B cell (primary cell): ENCODE measurements at regions not wholly inside any gene's neighbourhood (a gene's known extent, or its start where the extent isn't known, plus 50 kb on each side); places are given as distances from the start of the nearest gene placed in this dataset.
A peak's percentile ranks its signal among the peaks of the same experiment; 100 is the strongest.
"Not testable (repeated sequence)": the region's sequence is repeated elsewhere in the genome, so short reads cannot be mapped to it uniquely, and the experiment has no call there.

ENCODE experiments used
- ATAC-seq: fragments of 200-7000 bp; cut with Tn5 transposase; one replicate; pipeline ENCODE4 v1.10.0; 2021; ENCODE audit warnings: low read depth, mild to moderate bottlenecking, moderate number of reproducible peaks, moderate library complexity
- CTCF ChIA-PET: fragments of 350-600 bp; sonication (Branson Sonifier 250); formaldehyde crosslinking; loops from one replicate; lab custom pipeline; 2021; ENCODE audit warnings: antibody characterized with exemption, inconsistent platforms; lab: Charles Lee
- POLR2A ChIA-PET: fragments of 350-600 bp; sonication (Branson Sonifier 250); formaldehyde crosslinking; loops from one replicate; lab custom pipeline; 2021; ENCODE audit warnings: antibody characterized with exemption; lab: Charles Lee
- DNase-seq: peaks from one replicate; pipeline ENCODE4 v3.0.0; 2013
- H2AFZ ChIP-seq: 2 replicates; pipeline ENCODE4 v1.6.1; 2012; ENCODE audit warnings: mild to moderate bottlenecking, low read depth, low read length; ENCODE audit not compliant: insufficient read depth, poor library complexity, severe bottlenecking
- H3K27ac ChIP-seq, 2 donors: 1 replicate in 1 of 2; 2 replicates in 1 of 2; pipeline ENCODE4 v1.5.1; 2012 to 2013; ENCODE audit warnings: low read length in 2 of 2, mild to moderate bottlenecking in 2 of 2, moderate library complexity in 1 of 2
- H3K27me3 ChIP-seq, 4 experiments: fragments of 200-600 bp in 1 of 4; sonication (generic) in 1 of 4; replicated peaks in 1 of 4; 1 replicate in 2 of 4; 2 replicates in 2 of 4; pipeline versions ENCODE4 v1.6.1 to v1.7.0; 2013 to 2016; ENCODE audit warnings: low read length in 3 of 4, mild to moderate bottlenecking in 2 of 4, mixed read lengths in 1 of 4, moderate library complexity in 1 of 4; ENCODE audit not compliant: insufficient read depth in 4 of 4, control insufficient read depth in 3 of 4; ENCODE audit errors: control extremely low read depth in 1 of 4
- H3K36me3 ChIP-seq, 2 experiments: replicated peaks in 1 of 2; 1 replicate in 1 of 2; 2 replicates in 1 of 2; pipeline versions ENCODE4 v1.6.1 to v1.7.1; 2013; ENCODE audit warnings: low read length in 1 of 2; ENCODE audit not compliant: insufficient read depth in 2 of 2, control insufficient read depth in 1 of 2; ENCODE audit errors: control extremely low read depth in 1 of 2, extremely low read depth in 1 of 2
- H3K4me1 ChIP-seq, 2 donors: fragments of 200-600 bp in 1 of 2; sonication (generic) in 1 of 2; 1 replicate in 1 of 2; 2 replicates in 1 of 2; pipeline versions ENCODE4 v1.5.1 to v1.6.1; 2013 to 2017; ENCODE audit warnings: low read length in 2 of 2; ENCODE audit not compliant: control insufficient read depth in 2 of 2, insufficient read depth in 2 of 2
- H3K4me2 ChIP-seq: replicated peaks from 2 replicates; pipeline ENCODE3; 2012; ENCODE audit warnings: mild to moderate bottlenecking, low read depth, low read length; ENCODE audit not compliant: poor library complexity, severe bottlenecking
- H3K4me3 ChIP-seq, 5 experiments: fragments of 200-600 bp in 1 of 5; sonication (generic) in 1 of 5; 1 replicate in 3 of 5; 2 replicates in 2 of 5; pipeline versions ENCODE4 v1.5.1 to v1.7.0; 2011 to 2016; ENCODE audit warnings: low read length in 4 of 5, mild to moderate bottlenecking in 4 of 5, low read depth in 2 of 5, control low read depth in 1 of 5, moderate library complexity in 1 of 5; ENCODE audit not compliant: insufficient read depth in 1 of 5; ENCODE audit errors: control extremely low read depth in 1 of 5, extremely low read depth in 1 of 5
- H3K79me2 ChIP-seq: fragments of 200-600 bp; sonication (generic); one replicate; pipeline ENCODE4 v1.6.0; 2016; ENCODE audit warnings: low read length; ENCODE audit not compliant: control insufficient read depth, insufficient read depth
- H3K9ac ChIP-seq: fragments of 200-600 bp; sonication (generic); 2 replicates; pipeline ENCODE4 v1.6.1; 2017; ENCODE audit warnings: mild to moderate bottlenecking, low read length, moderate library complexity
- H3K9me3 ChIP-seq, 3 donors: one replicate each; pipeline versions ENCODE4 v1.6.1 to v1.7.1; 2013; ENCODE audit warnings: low read length in 2 of 3; ENCODE audit not compliant: control insufficient read depth in 2 of 3, insufficient read depth in 1 of 3; ENCODE audit errors: control extremely low read depth in 1 of 3
- H4K20me1 ChIP-seq: 2 replicates; pipeline ENCODE4 v1.6.0; 2012; ENCODE audit warnings: mild to moderate bottlenecking, low read length; ENCODE audit not compliant: insufficient read depth, control insufficient read depth, poor library complexity, severe bottlenecking
- H3K27ac Mint-ChIP-seq: one replicate; pipeline ENCODE4 v1.8.0; 2021; ENCODE audit warnings: mixed read lengths
- H3K27me3 Mint-ChIP-seq: one replicate; pipeline ENCODE4 v1.8.0; 2021; ENCODE audit warnings: mixed read lengths
- H3K4me1 Mint-ChIP-seq: one replicate; pipeline ENCODE4 v1.8.0; 2021; ENCODE audit warnings: mixed read lengths
- H3K4me3 Mint-ChIP-seq: one replicate; pipeline ENCODE4 v1.8.0; 2021; ENCODE audit warnings: mixed read lengths
- H3K9me3 Mint-ChIP-seq: one replicate; pipeline ENCODE4 v1.8.0; 2022; ENCODE audit warnings: mixed read lengths; ENCODE audit not compliant: insufficient read depth
- EZH2 ChIP-seq: IDR thresholded peaks from 2 replicates; pipeline ENCODE4 v1.6.1; 2012; ENCODE audit warnings: borderline replicate concordance, low read depth, mild to moderate bottlenecking, moderate library complexity, low read length; ENCODE audit not compliant: insufficient read depth, poor library complexity, severe bottlenecking
- WGBS: methylation state at CpG from one replicate; pipeline ENCODE4 v1.1.5; 2013; ENCODE audit warnings: missing lambda C conversion rate; ENCODE audit not compliant: insufficient coverage; 5-methylcytosine and 5-hydroxymethylcytosine counted together
- intact Hi-C: fragments of 100-400 bp; cut with micrococcal nuclease; formaldehyde crosslinking; loops from one replicate; pipeline ENCODE4 v1.10.0; 2022
- TF ChIP-seq, protein P1 (sequence below): fragments of 200-600 bp; IDR thresholded peaks from one replicate; pipeline ENCODE4 v1.8.0; 2022; ENCODE audit warnings: antibody characterized with exemption, mild to moderate bottlenecking

DNA sequence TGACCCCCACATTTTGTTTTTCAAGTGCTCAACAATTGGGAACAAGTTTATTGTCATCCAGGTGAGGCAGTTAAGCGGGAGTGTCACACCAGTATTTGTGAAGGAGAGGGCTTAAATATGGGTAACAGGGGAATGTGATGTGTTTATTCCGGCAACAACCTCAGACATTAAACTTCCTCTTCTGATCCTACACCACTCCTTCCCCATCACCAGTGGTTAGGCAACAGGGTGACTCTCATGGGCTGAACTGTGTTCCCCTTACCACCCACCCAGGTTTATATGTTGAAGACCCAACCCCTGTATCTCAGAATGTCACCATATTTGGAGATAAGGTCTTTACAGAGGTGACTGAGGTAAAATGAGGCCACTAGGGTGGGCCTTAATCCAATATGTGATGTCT, 52.1 kb upstream of the RNF182 start:
- Histone ChIP-seq H4K20me1 (no peaks in the 10 kb centered on the region), H3K9ac (no peak overlapping the region), H3K4me1 (peaks cover 15 to 20% of the 10 kb centered on the region in 2 donors), H3K27ac (no peak overlapping the region), H3K27me3 (peaks cover 0 to 4% (median 0%) of the 10 kb centered on the region in 4 experiments), H2AFZ (no peak overlapping the region), H3K9me3 (peaks cover 0 to 3% (median 0%) of the 10 kb centered on the region in 3 donors), H3K4me3 (no peak overlapping the region), H3K79me2 (no peaks in the 10 kb centered on the region), H3K4me2 (peak overlapping the region; percentile 85), H3K36me3 (no peaks in the 10 kb centered on the region)
- POLR2A ChIA-PET: interaction anchor here (0.6 kb wide), 2 partner anchors 187 to 1351 kb away, joined by 3 to 13 read pairs; no protein-coding TSS in a partner anchor
- peaks cover 4% of the 10 kb centered on the region for H3K27me3 Mint-ChIP-seq
- CTCF ChIA-PET: interaction anchor here (1.0 to 2.1 kb wide), 3 partner anchors 65 to 222 kb away, joined by 3 to 21 read pairs (median 3); no protein-coding TSS in a partner anchor
- no CpG with 5 or more reads among the region's 2 CpGs for whole genome bisulfite sequencing
- H3K27ac Mint-ChIP-seq: no peak overlapping the region
- H3K4me3 Mint-ChIP-seq: peak overlapping the region; percentile 89
- H3K9me3 Mint-ChIP-seq: no peaks in the 10 kb centered on the region
- intact Hi-C loops: loop anchor here (1.0 to 5.0 kb wide), 4 partner anchors 58 to 195 kb away; partner anchors contain the start of gene MCUR1
- DNase-seq: no peak
- ATAC-seq: no peak
- H3K4me1 Mint-ChIP-seq: peaks cover 19% of the 10 kb centered on the region
- TF ChIP-seq EZH2: no peak
- TF ChIP-seq, protein P1, sequence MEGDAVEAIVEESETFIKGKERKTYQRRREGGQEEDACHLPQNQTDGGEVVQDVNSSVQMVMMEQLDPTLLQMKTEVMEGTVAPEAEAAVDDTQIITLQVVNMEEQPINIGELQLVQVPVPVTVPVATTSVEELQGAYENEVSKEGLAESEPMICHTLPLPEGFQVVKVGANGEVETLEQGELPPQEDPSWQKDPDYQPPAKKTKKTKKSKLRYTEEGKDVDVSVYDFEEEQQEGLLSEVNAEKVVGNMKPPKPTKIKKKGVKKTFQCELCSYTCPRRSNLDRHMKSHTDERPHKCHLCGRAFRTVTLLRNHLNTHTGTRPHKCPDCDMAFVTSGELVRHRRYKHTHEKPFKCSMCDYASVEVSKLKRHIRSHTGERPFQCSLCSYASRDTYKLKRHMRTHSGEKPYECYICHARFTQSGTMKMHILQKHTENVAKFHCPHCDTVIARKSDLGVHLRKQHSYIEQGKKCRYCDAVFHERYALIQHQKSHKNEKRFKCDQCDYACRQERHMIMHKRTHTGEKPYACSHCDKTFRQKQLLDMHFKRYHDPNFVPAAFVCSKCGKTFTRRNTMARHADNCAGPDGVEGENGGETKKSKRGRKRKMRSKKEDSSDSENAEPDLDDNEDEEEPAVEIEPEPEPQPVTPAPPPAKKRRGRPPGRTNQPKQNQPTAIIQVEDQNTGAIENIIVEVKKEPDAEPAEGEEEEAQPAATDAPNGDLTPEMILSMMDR: no peak

DNA sequence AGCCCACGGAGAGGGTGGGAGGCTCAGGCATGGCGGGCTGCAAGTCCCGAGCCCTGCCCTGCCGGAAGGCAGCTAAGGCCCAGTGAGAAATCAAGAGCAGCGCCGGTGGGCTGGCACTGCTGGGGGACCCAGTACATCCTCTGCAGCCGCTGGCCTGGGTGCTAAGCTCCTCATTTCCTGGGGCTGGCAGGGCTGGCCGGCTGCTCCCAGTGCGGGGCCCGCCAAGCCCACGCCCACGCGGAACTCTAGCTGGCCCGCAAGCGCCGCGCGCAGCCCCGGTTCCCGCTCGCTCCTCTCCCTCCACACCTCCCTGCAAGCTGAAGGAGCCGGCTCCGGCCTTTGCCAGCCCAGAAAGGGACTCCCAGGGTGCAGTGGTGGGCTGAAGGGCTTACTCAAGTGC, 52.7 kb upstream of the RNF182 start:
- H3K4me3 ChIP-seq, H2AFZ ChIP-seq, H3K9me3 Mint-ChIP-seq, H3K27ac ChIP-seq, H3K9ac ChIP-seq, H3K4me2 ChIP-seq, ATAC-seq, H3K9me3 ChIP-seq, H3K4me3 Mint-ChIP-seq, H3K79me2 ChIP-seq, H3K27me3 Mint-ChIP-seq, POLR2A ChIA-PET, H3K27ac Mint-ChIP-seq, DNase-seq, H3K27me3 ChIP-seq, H4K20me1 ChIP-seq, H3K36me3 ChIP-seq: not testable (repeated sequence)
- peaks cover 15 to 20% of the 10 kb centered on the region in 2 donors for H3K4me1 ChIP-seq
- CTCF ChIA-PET: interaction anchor here (0.8 kb wide), 1 partner anchor 1591 kb away, joined by 3 read pairs; no protein-coding TSS in a partner anchor
- H3K4me1 Mint-ChIP-seq: peaks cover 19% of the 10 kb centered on the region
- WGBS: 95% methylated on average over 20 of the region's 23 CpGs
- intact Hi-C loops: loop anchor here (5.0 kb wide), 1 partner anchor 75 kb away; no protein-coding TSS in a partner anchor
